ENCODE measurements at regions not wholly inside any gene's neighbourhood (a gene's known extent, or its start where the extent isn't known, plus 50 kb on each side); places are given as distances from the start of the nearest gene placed in this dataset.

GRCh38 chr5:124161266-124161665 lies 585.2 kb downstream of the ZNF608 start:
- no peak for ATAC-seq
- TF ChIP-seq CREB5 (CRISPR knock-in tag; IDR thresholded peaks at IDR 0.05; ENCODE audit: low read depth), result no peak
- TF ChIP-seq CSRNP3 (CRISPR knock-in tag; IDR thresholded peaks at IDR 0.05), result no peak
- TF ChIP-seq ZNF565 (CRISPR knock-in tag; conservative IDR thresholded peaks at IDR 0.05; ENCODE audit: low read depth), result no peak
- no peak for TF ChIP-seq ISL1 (CRISPR knock-in tag; IDR thresholded peaks at IDR 0.05)
- TF ChIP-seq BACH2 (CRISPR knock-in tag; IDR thresholded peaks at IDR 0.05; ENCODE audit: borderline replicate concordance), result no peak
- TF ChIP-seq ZC3H10 (CRISPR knock-in tag; IDR thresholded peaks at IDR 0.05), result no peak

- TF ChIP-seq ZFP3 (CRISPR knock-in tag; IDR thresholded peaks at IDR 0.05) (no peak), GLIS3 (CRISPR knock-in tag; IDR thresholded peaks at IDR 0.05) (no peak), ZNF8 (CRISPR knock-in tag; IDR thresholded peaks at IDR 0.05) (no peak), ESRRG (CRISPR knock-in tag; IDR thresholded peaks at IDR 0.05) (no peak), SNAI2 (CRISPR knock-in tag; IDR thresholded peaks at IDR 0.05) (no peak)
- ATAC-seq, result no peak
These were observed 586.2 kb downstream of the ZNF608 start for GRCh38 chr5:124160265-124160664.

GRCh38 chr5:124157320-124157719 lies 589.1 kb downstream of the ZNF608 start:
- TF ChIP-seq ARNTL (CRISPR knock-in tag; IDR thresholded peaks at IDR 0.05; ENCODE audit: borderline replicate concordance, low read depth), result no peak
- no peak for TF ChIP-seq ESRRG (CRISPR knock-in tag; IDR thresholded peaks at IDR 0.05)
- TF ChIP-seq TCF4 (CRISPR knock-in tag; IDR thresholded peaks at IDR 0.05; ENCODE audit: borderline replicate concordance), result no peak
- no peak for TF ChIP-seq CREB5 (CRISPR knock-in tag; IDR thresholded peaks at IDR 0.05; ENCODE audit: low read depth)
- no peak for TF ChIP-seq ZNF70 (CRISPR knock-in tag; IDR thresholded peaks at IDR 0.05)
- no peak for TF ChIP-seq OSR1 (CRISPR knock-in tag; IDR thresholded peaks at IDR 0.05)
- TF ChIP-seq CSDC2 (CRISPR knock-in tag; IDR thresholded peaks at IDR 0.05), result no peak
- TF ChIP-seq SNAI2 (CRISPR knock-in tag; IDR thresholded peaks at IDR 0.05), result no peak
- no peak for ATAC-seq

- peak; percentile 19; the same call in 1 of the 3 replicates for ATAC-seq
- no peak for TF ChIP-seq ZNF70 (CRISPR knock-in tag; IDR thresholded peaks at IDR 0.05)
- TF ChIP-seq ISL1 (CRISPR knock-in tag; IDR thresholded peaks at IDR 0.05), result 0 out of 2 replicates have a peak, but pooled peaks have one; percentile 24
These were observed 589.9 kb downstream of the ZNF608 start for GRCh38 chr5:124156415-124156996.

GRCh38 chr5:124154714-124155113 lies 591.7 kb downstream of the ZNF608 start:
- no peak for TF ChIP-seq SNAI2 (CRISPR knock-in tag; IDR thresholded peaks at IDR 0.05)
- no peak for TF ChIP-seq ZNF565 (CRISPR knock-in tag; conservative IDR thresholded peaks at IDR 0.05; ENCODE audit: low read depth)
- TF ChIP-seq ZNF70 (CRISPR knock-in tag; IDR thresholded peaks at IDR 0.05), result no peak
- TF ChIP-seq CREB5 (CRISPR knock-in tag; IDR thresholded peaks at IDR 0.05; ENCODE audit: low read depth), result no peak
- no peak for TF ChIP-seq ZFP30 (CRISPR knock-in tag; IDR thresholded peaks at IDR 0.05)
- no peak for TF ChIP-seq ISL1 (CRISPR knock-in tag; IDR thresholded peaks at IDR 0.05)
- TF ChIP-seq POU6F1 (CRISPR knock-in tag; IDR thresholded peaks at IDR 0.05; ENCODE audit: borderline replicate concordance, low read depth), result no peak
- TF ChIP-seq PATZ1 (CRISPR knock-in tag; IDR thresholded peaks at IDR 0.05; ENCODE audit: borderline replicate concordance), result no peak
- no peak for TF ChIP-seq ESRRG (CRISPR knock-in tag; IDR thresholded peaks at IDR 0.05)
- no peak for TF ChIP-seq OSR1 (CRISPR knock-in tag; IDR thresholded peaks at IDR 0.05)
- no peak for ATAC-seq
